Esophagus muscularis mucosa (tissue), 3 donors: ENCODE measurements at regions not wholly inside any gene's neighbourhood (a gene's known extent, or its start where the extent isn't known, plus 50 kb on each side); places are given as distances from the start of the nearest gene placed in this dataset.

Experiments
- CTCF ChIP-seq, 3 experiments: fragments of 200-600 bp in 2 of 3; fragments of 450-650 bp in 1 of 3; sonication (generic) in 2 of 3; IDR thresholded peaks; one replicate each; pipeline ENCODE4 v1.5.1; 2017 to 2019; ENCODE audit warnings: antibody characterized with exemption in 3 of 3, mild to moderate bottlenecking in 2 of 3, moderate library complexity in 1 of 3
- POLR2A ChIP-seq: fragments of 450-650 bp; IDR thresholded peaks from one replicate; pipeline ENCODE4 v1.6.1; 2017; ENCODE audit warnings: antibody characterized with exemption, moderate library complexity, mild to moderate bottlenecking, low read depth
- POLR2AphosphoS5 ChIP-seq, 2 donors: sonication (generic); formaldehyde crosslinking; IDR thresholded peaks; one replicate each; pipeline ENCODE4 v1.6.1; 2017; ENCODE audit warnings: antibody characterized with exemption in 2 of 2

DNA sequence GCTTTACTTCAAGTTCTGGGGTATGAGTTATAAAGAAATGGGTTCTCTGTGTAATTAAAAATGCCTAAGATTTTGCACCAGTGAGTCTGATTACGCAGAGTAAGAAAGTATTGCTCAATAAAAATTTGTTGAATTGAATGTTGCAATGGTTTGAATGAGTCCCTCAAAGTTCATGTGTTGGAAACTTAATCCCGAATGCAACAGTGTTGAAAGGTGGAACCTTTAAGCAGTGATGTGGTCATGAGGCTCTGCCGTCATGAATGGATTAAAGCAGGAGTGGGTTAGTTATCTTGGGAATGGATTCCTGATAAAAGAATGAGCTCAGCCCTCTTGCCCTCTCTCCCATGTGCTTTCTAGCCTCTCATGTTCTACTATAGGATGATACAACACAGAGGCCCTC is 52.6 kb upstream of the SESN3 start:
- TF ChIP-seq CTCF (IDR thresholded peaks at IDR 0.05) (no peak), POLR2AphosphoS5 (IDR thresholded peaks at IDR 0.05) (no peak), POLR2A (no peak)
